DND-41 (cell line): ENCODE measurements at regions not wholly inside any gene's neighbourhood (a gene's known extent, or its start where the extent isn't known, plus 50 kb on each side); places are given as distances from the start of the nearest gene placed in this dataset.

ENCODE experiments used
- EZH2 ChIP-seq: IDR thresholded peaks from 3 replicates; pipeline ENCODE4 v1.6.1; 2012; ENCODE audit warnings: borderline replicate concordance, low read depth, mild to moderate bottlenecking, moderate library complexity, low read length, inconsistent platforms; ENCODE audit not compliant: severe bottlenecking
- TF ChIP-seq, protein P1 (sequence below): IDR thresholded peaks from 2 replicates; pipeline ENCODE4 v1.5.1; 2012; ENCODE audit warnings: borderline replicate concordance, low read length, moderate library complexity, mild to moderate bottlenecking; ENCODE audit not compliant: poor library complexity, severe bottlenecking; ENCODE audit errors: extremely low read depth

DNA sequence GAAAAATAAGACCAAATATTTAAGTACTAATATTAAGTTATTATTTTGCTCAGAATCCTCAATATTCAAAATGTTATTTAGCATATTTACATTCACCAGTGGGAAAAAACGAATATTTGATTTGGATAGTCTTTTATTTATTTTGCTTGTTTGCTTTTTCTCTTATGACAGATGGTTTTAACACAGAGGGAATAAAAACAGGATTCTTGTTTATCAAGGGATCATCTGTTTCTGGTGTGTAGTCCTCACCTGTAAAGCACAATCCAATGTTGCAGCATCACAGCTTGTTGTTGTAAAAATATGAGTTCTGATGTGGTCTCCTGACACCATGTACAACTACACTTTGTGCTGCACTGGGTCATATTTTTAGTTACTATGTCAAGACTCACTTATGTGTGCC lies 103.9 kb downstream of the AVPR1A start:
- TF ChIP-seq, protein P1, sequence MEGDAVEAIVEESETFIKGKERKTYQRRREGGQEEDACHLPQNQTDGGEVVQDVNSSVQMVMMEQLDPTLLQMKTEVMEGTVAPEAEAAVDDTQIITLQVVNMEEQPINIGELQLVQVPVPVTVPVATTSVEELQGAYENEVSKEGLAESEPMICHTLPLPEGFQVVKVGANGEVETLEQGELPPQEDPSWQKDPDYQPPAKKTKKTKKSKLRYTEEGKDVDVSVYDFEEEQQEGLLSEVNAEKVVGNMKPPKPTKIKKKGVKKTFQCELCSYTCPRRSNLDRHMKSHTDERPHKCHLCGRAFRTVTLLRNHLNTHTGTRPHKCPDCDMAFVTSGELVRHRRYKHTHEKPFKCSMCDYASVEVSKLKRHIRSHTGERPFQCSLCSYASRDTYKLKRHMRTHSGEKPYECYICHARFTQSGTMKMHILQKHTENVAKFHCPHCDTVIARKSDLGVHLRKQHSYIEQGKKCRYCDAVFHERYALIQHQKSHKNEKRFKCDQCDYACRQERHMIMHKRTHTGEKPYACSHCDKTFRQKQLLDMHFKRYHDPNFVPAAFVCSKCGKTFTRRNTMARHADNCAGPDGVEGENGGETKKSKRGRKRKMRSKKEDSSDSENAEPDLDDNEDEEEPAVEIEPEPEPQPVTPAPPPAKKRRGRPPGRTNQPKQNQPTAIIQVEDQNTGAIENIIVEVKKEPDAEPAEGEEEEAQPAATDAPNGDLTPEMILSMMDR = no peak
- TF ChIP-seq EZH2 = no peak
